ENCODE measurements at regions not wholly inside any gene's neighbourhood (a gene's known extent, or its start where the extent isn't known, plus 50 kb on each side); places are given as distances from the start of the nearest gene placed in this dataset.

DNA sequence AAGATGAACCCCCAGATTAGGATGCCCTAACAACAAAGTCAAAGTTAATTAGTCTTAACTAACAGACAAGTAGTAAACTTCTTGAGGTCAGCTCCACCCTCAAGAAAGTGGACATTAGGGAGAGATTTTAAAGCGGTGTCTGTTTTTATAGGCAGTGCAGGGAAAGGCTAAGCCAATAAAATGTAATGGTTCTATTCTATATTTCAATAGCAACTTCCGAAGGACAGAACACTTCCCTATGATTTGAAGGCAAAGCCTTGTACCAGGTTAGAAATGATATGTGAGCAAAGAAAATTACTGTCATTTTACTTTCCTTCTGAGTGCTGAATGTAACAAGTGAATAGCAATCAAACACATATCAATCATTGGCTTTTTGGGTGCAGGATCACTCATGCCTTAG lies 455.2 kb downstream of the ISL1 start:
- Histone ChIP-seq H3K27ac (ENCODE audit: low read length) (no peak overlapping the region), H3K27me3 (ENCODE audit: insufficient read depth, low read depth, low read length) (no peaks in the 10 kb centered on the region), H3K9me3 (ENCODE audit: low read length) (no peaks in the 10 kb centered on the region), H2AFZ (ENCODE audit: low read depth, low read length) (no peak overlapping the region), H3K4me2 (ENCODE audit: low read length) (no peak overlapping the region), H3F3A (ENCODE audit: insufficient read depth, low read length, poor library complexity, severe bottlenecking) (no peaks in the 10 kb centered on the region), H3K4me3 (ENCODE audit: low read length) (no peak overlapping the region), H3K9ac (ENCODE audit: low read length) (no peak overlapping the region), H3K79me2 (replicated peaks; ENCODE audit: insufficient read depth, low read length) (no peaks in the 10 kb centered on the region), H3K9me2 (ENCODE audit: insufficient read depth, low read length) (no peaks in the 10 kb centered on the region), H4K20me1 (ENCODE audit: insufficient read depth) (no peaks in the 10 kb centered on the region), H3K36me3 (ENCODE audit: insufficient read depth, low read length) (no peaks in the 10 kb centered on the region)
- TF ChIP-seq SMC3 (conservative IDR thresholded peaks at IDR 0.05; ENCODE audit: poor library complexity) (no peak), EZH2 (IDR thresholded peaks at IDR 0.05; ENCODE audit: borderline replicate concordance, insufficient read depth, low read length, poor library complexity, severe bottlenecking) (no peak), POLR2AphosphoS5 (IDR thresholded peaks at IDR 0.05) (peak; percentile 8)
- TF ChIP-seq, protein P1, sequence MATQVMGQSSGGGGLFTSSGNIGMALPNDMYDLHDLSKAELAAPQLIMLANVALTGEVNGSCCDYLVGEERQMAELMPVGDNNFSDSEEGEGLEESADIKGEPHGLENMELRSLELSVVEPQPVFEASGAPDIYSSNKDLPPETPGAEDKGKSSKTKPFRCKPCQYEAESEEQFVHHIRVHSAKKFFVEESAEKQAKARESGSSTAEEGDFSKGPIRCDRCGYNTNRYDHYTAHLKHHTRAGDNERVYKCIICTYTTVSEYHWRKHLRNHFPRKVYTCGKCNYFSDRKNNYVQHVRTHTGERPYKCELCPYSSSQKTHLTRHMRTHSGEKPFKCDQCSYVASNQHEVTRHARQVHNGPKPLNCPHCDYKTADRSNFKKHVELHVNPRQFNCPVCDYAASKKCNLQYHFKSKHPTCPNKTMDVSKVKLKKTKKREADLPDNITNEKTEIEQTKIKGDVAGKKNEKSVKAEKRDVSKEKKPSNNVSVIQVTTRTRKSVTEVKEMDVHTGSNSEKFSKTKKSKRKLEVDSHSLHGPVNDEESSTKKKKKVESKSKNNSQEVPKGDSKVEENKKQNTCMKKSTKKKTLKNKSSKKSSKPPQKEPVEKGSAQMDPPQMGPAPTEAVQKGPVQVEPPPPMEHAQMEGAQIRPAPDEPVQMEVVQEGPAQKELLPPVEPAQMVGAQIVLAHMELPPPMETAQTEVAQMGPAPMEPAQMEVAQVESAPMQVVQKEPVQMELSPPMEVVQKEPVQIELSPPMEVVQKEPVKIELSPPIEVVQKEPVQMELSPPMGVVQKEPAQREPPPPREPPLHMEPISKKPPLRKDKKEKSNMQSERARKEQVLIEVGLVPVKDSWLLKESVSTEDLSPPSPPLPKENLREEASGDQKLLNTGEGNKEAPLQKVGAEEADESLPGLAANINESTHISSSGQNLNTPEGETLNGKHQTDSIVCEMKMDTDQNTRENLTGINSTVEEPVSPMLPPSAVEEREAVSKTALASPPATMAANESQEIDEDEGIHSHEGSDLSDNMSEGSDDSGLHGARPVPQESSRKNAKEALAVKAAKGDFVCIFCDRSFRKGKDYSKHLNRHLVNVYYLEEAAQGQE (IDR thresholded peaks at IDR 0.05; ENCODE audit: borderline replicate concordance), result no peak
- TF ChIP-seq, protein P2, sequence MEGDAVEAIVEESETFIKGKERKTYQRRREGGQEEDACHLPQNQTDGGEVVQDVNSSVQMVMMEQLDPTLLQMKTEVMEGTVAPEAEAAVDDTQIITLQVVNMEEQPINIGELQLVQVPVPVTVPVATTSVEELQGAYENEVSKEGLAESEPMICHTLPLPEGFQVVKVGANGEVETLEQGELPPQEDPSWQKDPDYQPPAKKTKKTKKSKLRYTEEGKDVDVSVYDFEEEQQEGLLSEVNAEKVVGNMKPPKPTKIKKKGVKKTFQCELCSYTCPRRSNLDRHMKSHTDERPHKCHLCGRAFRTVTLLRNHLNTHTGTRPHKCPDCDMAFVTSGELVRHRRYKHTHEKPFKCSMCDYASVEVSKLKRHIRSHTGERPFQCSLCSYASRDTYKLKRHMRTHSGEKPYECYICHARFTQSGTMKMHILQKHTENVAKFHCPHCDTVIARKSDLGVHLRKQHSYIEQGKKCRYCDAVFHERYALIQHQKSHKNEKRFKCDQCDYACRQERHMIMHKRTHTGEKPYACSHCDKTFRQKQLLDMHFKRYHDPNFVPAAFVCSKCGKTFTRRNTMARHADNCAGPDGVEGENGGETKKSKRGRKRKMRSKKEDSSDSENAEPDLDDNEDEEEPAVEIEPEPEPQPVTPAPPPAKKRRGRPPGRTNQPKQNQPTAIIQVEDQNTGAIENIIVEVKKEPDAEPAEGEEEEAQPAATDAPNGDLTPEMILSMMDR (IDR thresholded peaks at IDR 0.05; ENCODE audit: poor library complexity, severe bottlenecking), result no peak

DNA sequence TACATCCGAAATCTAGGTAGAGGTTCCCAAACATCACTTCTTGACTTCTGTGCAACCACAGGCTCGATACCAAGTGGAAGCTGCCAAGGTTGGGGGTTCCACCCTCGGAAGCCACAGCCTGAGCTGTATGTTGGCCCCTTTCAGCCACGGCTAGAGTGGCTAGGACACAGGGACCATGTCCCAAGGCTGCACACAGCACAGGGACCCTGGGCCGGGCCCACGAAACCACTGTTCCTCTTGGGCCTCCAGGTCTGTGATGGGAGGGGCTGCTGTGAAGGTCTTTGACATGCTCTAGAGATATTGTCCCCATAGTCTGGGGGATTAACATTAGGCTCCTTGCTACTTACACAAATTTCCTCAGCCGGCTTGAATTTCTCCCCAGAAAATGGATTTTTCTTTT lies 460.6 kb downstream of the ISL1 start:
- no peaks in the 10 kb centered on the region for H3K9me2 ChIP-seq (ENCODE audit: insufficient read depth, low read length)
- H2AFZ ChIP-seq (ENCODE audit: low read depth, low read length), result no peak overlapping the region
- H3K27ac ChIP-seq (ENCODE audit: low read length), result no peak overlapping the region
- H3K4me2 ChIP-seq (ENCODE audit: low read length), result no peak overlapping the region
- TF ChIP-seq MXI1 (conservative IDR thresholded peaks at IDR 0.05; ENCODE audit: poor library complexity, severe bottlenecking), result no peak
- TF ChIP-seq SMC3 (conservative IDR thresholded peaks at IDR 0.05; ENCODE audit: poor library complexity), result no peak
- TF ChIP-seq, protein P1 (IDR thresholded peaks at IDR 0.05; ENCODE audit: borderline replicate concordance), result no peak
- no peak for TF ChIP-seq RAD21 (conservative IDR thresholded peaks at IDR 0.05)
- TF ChIP-seq POLR2AphosphoS5 (IDR thresholded peaks at IDR 0.05), result no peak
- no peak for TF ChIP-seq EP300 (conservative IDR thresholded peaks at IDR 0.05; ENCODE audit: poor library complexity, severe bottlenecking)
- TF ChIP-seq, protein P2 (IDR thresholded peaks at IDR 0.05; ENCODE audit: poor library complexity, severe bottlenecking), result no peak
- TF ChIP-seq TAF1 (IDR thresholded peaks at IDR 0.05; ENCODE audit: low read depth), result no peak
- TF ChIP-seq EZH2 (IDR thresholded peaks at IDR 0.05; ENCODE audit: borderline replicate concordance, insufficient read depth, low read length, poor library complexity, severe bottlenecking), result no peak
- no peaks in the 10 kb centered on the region for H4K20me1 ChIP-seq (ENCODE audit: insufficient read depth)
- no peaks in the 10 kb centered on the region for H3K36me3 ChIP-seq (ENCODE audit: insufficient read depth, low read length)
- no peak overlapping the region for H3K4me3 ChIP-seq (ENCODE audit: low read length)
- H3K9ac ChIP-seq (ENCODE audit: low read length), result no peak overlapping the region
- H3K9me3 ChIP-seq (ENCODE audit: low read length), result no peaks in the 10 kb centered on the region
- H3K27me3 ChIP-seq (ENCODE audit: insufficient read depth, low read depth, low read length), result no peaks in the 10 kb centered on the region
- no peaks in the 10 kb centered on the region for H3F3A ChIP-seq (ENCODE audit: insufficient read depth, low read length, poor library complexity, severe bottlenecking)
- H3K79me2 ChIP-seq (replicated peaks; ENCODE audit: insufficient read depth, low read length), result no peaks in the 10 kb centered on the region
